IMR-90 (cell line): ENCODE measurements at regions not wholly inside any gene's neighbourhood (a gene's known extent, or its start where the extent isn't known, plus 50 kb on each side); places are given as distances from the start of the nearest gene placed in this dataset.

ENCODE experiments used
- BHLHE40 ChIP-seq: fragments of 150-350 bp; IDR thresholded peaks from 2 replicates; pipeline ENCODE4 v1.6.1; 2016; ENCODE audit warnings: mild to moderate bottlenecking, low read depth, low read length
- CEBPB ChIP-seq: IDR thresholded peaks from 2 replicates; pipeline ENCODE4 v1.6.1; 2012; ENCODE audit warnings: low read depth, low read length, improper control_type of control experiment
- ELK1 ChIP-seq: fragments of 150-350 bp; IDR thresholded peaks from 2 replicates; pipeline ENCODE4 v1.6.1; 2016; ENCODE audit warnings: low read depth, mild to moderate bottlenecking, low read length, moderate library complexity, borderline replicate concordance
- MAFK ChIP-seq: IDR thresholded peaks from 2 replicates; pipeline ENCODE4 v1.6.1; 2012; ENCODE audit warnings: low read depth, low read length, improper control_type of control experiment
- MAZ ChIP-seq: IDR thresholded peaks from 2 replicates; pipeline ENCODE4 v1.6.1; 2012; ENCODE audit warnings: low read depth, mild to moderate bottlenecking, low read length, improper control_type of control experiment, moderate library complexity, borderline replicate concordance
- MXI1 ChIP-seq: IDR thresholded peaks from 2 replicates; pipeline ENCODE4 v1.6.1; 2012; ENCODE audit warnings: low read depth, mild to moderate bottlenecking, low read length, moderate library complexity, borderline replicate concordance
- NFE2L2 ChIP-seq: fragments of 150-350 bp; IDR thresholded peaks from 2 replicates; pipeline ENCODE4 v1.6.1; 2016; ENCODE audit warnings: low read depth, mild to moderate bottlenecking, low read length
- POLR2A ChIP-seq: IDR thresholded peaks from 2 replicates; pipeline ENCODE4 v1.6.1; 2012; ENCODE audit warnings: mild to moderate bottlenecking, low read depth, low read length
- RAD21 ChIP-seq: IDR thresholded peaks from 2 replicates; pipeline ENCODE4 v1.6.1; 2012; ENCODE audit warnings: low read length, improper control_type of control experiment
- RCOR1 ChIP-seq: IDR thresholded peaks from 2 replicates; pipeline ENCODE4 v1.6.1; 2012; ENCODE audit warnings: mild to moderate bottlenecking, low read length, improper control_type of control experiment; ENCODE audit not compliant: insufficient replicate concordance
- RFX5 ChIP-seq: IDR thresholded peaks from 2 replicates; pipeline ENCODE4 v1.8.0; 2012; ENCODE audit warnings: low read depth, mild to moderate bottlenecking, low read length, moderate library complexity
- SMC3 ChIP-seq: fragments of 150-350 bp; IDR thresholded peaks from 2 replicates; pipeline ENCODE4 v1.6.1; 2016; ENCODE audit warnings: low read depth, mild to moderate bottlenecking, antibody characterized with exemption, low read length, moderate library complexity
- TF ChIP-seq, protein P1 (sequence below): conservative IDR thresholded peaks from 2 replicates; pipeline ENCODE4 v1.5.1; 2012; ENCODE audit warnings: mild to moderate bottlenecking, low read depth, low read length, improper control_type of control experiment
- TF ChIP-seq, protein P2 (sequence below): fragments of 150-350 bp; IDR thresholded peaks from 2 replicates; pipeline ENCODE4 v1.6.1; 2017; ENCODE audit warnings: mild to moderate bottlenecking, antibody characterized with exemption, low read length, low read depth

DNA sequence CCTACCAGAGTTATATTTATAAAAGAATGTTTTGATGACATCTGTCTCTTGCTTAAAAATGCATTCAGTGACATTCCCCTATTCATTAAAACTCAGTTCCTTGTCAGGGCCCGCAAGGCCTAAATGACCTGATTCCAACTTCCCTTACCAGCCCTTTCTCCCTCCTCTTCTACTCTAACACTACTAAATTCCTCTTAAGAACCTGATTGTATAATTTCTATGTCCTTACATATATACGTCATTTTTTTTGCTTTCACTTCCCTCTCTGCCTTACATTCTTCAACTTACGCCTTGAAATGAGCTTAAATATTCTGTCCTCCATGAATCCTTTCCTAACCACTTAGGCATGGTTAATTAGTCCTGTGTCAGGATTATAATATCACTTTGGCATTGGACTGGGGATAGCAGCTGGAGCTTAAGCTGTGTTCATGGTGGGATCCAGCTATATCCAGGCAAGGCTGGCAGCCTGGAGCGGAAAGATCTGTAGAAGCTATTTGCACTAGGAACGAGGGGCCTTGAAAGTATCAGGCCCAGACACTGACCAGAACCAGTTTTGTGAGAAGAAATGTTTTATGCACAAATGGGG is 360.2 kb upstream of the PTBP2 start:
- TF ChIP-seq POLR2A (no peak), MAFK (no peak), RCOR1 (no peak), SMC3 (no peak), NFE2L2 (no peak), RAD21 (no peak), RFX5 (no peak), MXI1 (no peak), BHLHE40 (no peak), ELK1 (no peak), MAZ (no peak), CEBPB (no peak)
- TF ChIP-seq, protein P1, sequence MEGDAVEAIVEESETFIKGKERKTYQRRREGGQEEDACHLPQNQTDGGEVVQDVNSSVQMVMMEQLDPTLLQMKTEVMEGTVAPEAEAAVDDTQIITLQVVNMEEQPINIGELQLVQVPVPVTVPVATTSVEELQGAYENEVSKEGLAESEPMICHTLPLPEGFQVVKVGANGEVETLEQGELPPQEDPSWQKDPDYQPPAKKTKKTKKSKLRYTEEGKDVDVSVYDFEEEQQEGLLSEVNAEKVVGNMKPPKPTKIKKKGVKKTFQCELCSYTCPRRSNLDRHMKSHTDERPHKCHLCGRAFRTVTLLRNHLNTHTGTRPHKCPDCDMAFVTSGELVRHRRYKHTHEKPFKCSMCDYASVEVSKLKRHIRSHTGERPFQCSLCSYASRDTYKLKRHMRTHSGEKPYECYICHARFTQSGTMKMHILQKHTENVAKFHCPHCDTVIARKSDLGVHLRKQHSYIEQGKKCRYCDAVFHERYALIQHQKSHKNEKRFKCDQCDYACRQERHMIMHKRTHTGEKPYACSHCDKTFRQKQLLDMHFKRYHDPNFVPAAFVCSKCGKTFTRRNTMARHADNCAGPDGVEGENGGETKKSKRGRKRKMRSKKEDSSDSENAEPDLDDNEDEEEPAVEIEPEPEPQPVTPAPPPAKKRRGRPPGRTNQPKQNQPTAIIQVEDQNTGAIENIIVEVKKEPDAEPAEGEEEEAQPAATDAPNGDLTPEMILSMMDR, result no peak
- TF ChIP-seq, protein P2, sequence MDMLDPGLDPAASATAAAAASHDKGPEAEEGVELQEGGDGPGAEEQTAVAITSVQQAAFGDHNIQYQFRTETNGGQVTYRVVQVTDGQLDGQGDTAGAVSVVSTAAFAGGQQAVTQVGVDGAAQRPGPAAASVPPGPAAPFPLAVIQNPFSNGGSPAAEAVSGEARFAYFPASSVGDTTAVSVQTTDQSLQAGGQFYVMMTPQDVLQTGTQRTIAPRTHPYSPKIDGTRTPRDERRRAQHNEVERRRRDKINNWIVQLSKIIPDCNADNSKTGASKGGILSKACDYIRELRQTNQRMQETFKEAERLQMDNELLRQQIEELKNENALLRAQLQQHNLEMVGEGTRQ, result no peak
